ENCODE measurements at regions not wholly inside any gene's neighbourhood (a gene's known extent, or its start where the extent isn't known, plus 50 kb on each side); places are given as distances from the start of the nearest gene placed in this dataset.

DNA sequence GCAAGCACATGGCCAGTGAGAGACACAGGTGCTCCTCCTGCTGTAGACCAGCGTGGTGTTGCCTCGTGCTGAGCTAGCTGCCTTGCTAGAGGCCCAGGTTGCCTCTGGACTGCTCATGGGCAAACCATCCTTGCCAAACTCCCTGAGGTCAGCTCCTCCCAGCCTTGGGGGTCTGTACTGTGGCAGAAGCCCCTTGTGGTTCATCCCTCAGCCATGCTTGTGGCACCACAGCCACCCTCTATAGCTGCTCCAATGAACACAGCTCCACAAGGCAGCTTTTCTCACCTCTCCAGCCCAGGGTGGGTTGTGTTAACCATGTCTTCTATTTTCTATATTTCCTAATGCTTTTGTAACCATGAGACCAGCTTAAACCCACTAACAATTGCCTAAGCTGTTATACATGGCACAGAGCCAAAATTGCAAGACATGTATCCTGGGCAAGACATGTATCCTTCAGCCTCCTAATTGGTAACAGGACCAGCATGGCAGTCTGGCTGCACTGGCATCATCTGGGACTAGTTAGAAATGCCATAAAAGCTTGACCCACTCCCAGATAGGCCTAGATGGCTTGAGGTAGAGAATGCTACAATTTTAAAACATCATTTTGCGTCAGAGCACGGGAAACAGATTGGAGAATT is 183.1 kb upstream of the S1PR3 start:
- TF ChIP-seq, protein P1, sequence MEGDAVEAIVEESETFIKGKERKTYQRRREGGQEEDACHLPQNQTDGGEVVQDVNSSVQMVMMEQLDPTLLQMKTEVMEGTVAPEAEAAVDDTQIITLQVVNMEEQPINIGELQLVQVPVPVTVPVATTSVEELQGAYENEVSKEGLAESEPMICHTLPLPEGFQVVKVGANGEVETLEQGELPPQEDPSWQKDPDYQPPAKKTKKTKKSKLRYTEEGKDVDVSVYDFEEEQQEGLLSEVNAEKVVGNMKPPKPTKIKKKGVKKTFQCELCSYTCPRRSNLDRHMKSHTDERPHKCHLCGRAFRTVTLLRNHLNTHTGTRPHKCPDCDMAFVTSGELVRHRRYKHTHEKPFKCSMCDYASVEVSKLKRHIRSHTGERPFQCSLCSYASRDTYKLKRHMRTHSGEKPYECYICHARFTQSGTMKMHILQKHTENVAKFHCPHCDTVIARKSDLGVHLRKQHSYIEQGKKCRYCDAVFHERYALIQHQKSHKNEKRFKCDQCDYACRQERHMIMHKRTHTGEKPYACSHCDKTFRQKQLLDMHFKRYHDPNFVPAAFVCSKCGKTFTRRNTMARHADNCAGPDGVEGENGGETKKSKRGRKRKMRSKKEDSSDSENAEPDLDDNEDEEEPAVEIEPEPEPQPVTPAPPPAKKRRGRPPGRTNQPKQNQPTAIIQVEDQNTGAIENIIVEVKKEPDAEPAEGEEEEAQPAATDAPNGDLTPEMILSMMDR (IDR thresholded peaks at IDR 0.05), result no peak
- no peak for TF ChIP-seq POLR2A (IDR thresholded peaks at IDR 0.05)

Data from transverse colon (tissue), 3 donors.